Activated naive CD4-positive, alpha-beta T cell (primary cell): ENCODE measurements at regions not wholly inside any gene's neighbourhood (a gene's known extent, or its start where the extent isn't known, plus 50 kb on each side); places are given as distances from the start of the nearest gene placed in this dataset.
"Not testable (repeated sequence)": the region's sequence is repeated elsewhere in the genome, so short reads cannot be mapped to it uniquely, and the experiment has no call there.

Source experiments
- DNase-seq, 4 experiments: peaks; one replicate each; lab custom pipeline; 2025; lab: John Stamatoyannopoulos, UW

- DNase-seq, result not testable (repeated sequence)
Measured at GRCh38 chr16:10275214-10275996, 93.2 kb upstream of the GRIN2A start.

- DNase-seq, result no peak
Measured at GRCh38 chr16:10277597-10277996, 95.4 kb upstream of the GRIN2A start.

GRCh38 chr16:10280262-10281170, 98.3 kb upstream of the GRIN2A start:
- DNase-seq, result no peak

GRCh38 chr16:10282367-10282766, 100.1 kb upstream of the GRIN2A start:
- DNase-seq, result no peak

- not testable (repeated sequence) for DNase-seq
Measured at GRCh38 chr16:10283246-10283645, 101.0 kb upstream of the GRIN2A start.

GRCh38 chr16:10290467-10291105, 95.3 kb upstream of the ATF7IP2 start:
- not testable (repeated sequence) for DNase-seq

- DNase-seq, result not testable (repeated sequence)
Measured at GRCh38 chr16:10292197-10292596, 93.7 kb upstream of the ATF7IP2 start.

- not testable (repeated sequence) for DNase-seq
Measured at GRCh38 chr16:10292976-10293375, 92.9 kb upstream of the ATF7IP2 start.

- not testable (repeated sequence) for DNase-seq
Measured at GRCh38 chr16:10294153-10294552, 91.7 kb upstream of the ATF7IP2 start.

- no peak for DNase-seq
Measured at GRCh38 chr16:10296956-10297340, 88.9 kb upstream of the ATF7IP2 start.

GRCh38 chr16:10297341-10298006, 88.4 kb upstream of the ATF7IP2 start:
- DNase-seq, result no peak

GRCh38 chr16:10300905-10301304, 85.0 kb upstream of the ATF7IP2 start:
- DNase-seq, result no peak

- DNase-seq, result not testable (repeated sequence)
Measured at GRCh38 chr16:10301547-10301946, 84.3 kb upstream of the ATF7IP2 start.

GRCh38 chr16:10305912-10306311, 79.9 kb upstream of the ATF7IP2 start:
- DNase-seq, result no peak

GRCh38 chr16:10308305-10309193, 77.3 kb upstream of the ATF7IP2 start:
- DNase-seq, result no peak

GRCh38 chr16:10309271-10309932, 76.5 kb upstream of the ATF7IP2 start:
- no peak for DNase-seq

- no peak for DNase-seq
Measured at GRCh38 chr16:10312008-10312407, 73.9 kb upstream of the ATF7IP2 start.

GRCh38 chr16:10312784-10313724, 72.8 kb upstream of the ATF7IP2 start:
- no peak for DNase-seq

GRCh38 chr16:10314317-10314716, 71.5 kb upstream of the ATF7IP2 start:
- DNase-seq, result no peak
